ENCODE measurements at regions not wholly inside any gene's neighbourhood (a gene's known extent, or its start where the extent isn't known, plus 50 kb on each side); places are given as distances from the start of the nearest gene placed in this dataset.

GRCh38 chr15:46383978-46384377, 749.1 kb downstream of the SQOR start:
- Histone ChIP-seq H3K27ac (no peak overlapping the region), H3K4me3 (no peak overlapping the region)
- no peak for TF ChIP-seq CTCF (IDR thresholded peaks at IDR 0.05)
- DNase-seq (ENCODE audit: low spot score), result no peak

- no peak for TF ChIP-seq CTCF (IDR thresholded peaks at IDR 0.05)
- Histone ChIP-seq H3K27ac (no peak overlapping the region), H3K4me3 (no peak overlapping the region)
- no peak for DNase-seq (ENCODE audit: low spot score)
Measured at GRCh38 chr15:46386356-46386755, 751.5 kb downstream of the SQOR start.

GRCh38 chr15:46389739-46390138, 754.9 kb downstream of the SQOR start:
- no peak for TF ChIP-seq CTCF (IDR thresholded peaks at IDR 0.05)
- Histone ChIP-seq H3K27ac (no peak overlapping the region), H3K4me3 (no peak overlapping the region)
- no peak for DNase-seq (ENCODE audit: low spot score)

- Histone ChIP-seq H3K4me3 (no peak overlapping the region), H3K27ac (no peak overlapping the region)
- no peak for TF ChIP-seq CTCF (IDR thresholded peaks at IDR 0.05)
- no peak for DNase-seq (ENCODE audit: low spot score)
Measured at GRCh38 chr15:46394463-46394862, 759.6 kb downstream of the SQOR start.

GRCh38 chr15:46408312-46408711, 773.5 kb downstream of the SQOR start:
- no peak for TF ChIP-seq CTCF (IDR thresholded peaks at IDR 0.05)
- H3K4me3 ChIP-seq, result no peak overlapping the region
- DNase-seq (ENCODE audit: low spot score), result no peak
- H3K27ac ChIP-seq, result peak overlapping the region in 1 of 2 donors; percentile 26

GRCh38 chr15:46409841-46410301, 775.0 kb downstream of the SQOR start:
- TF ChIP-seq CTCF (IDR thresholded peaks at IDR 0.05), result no peak
- Histone ChIP-seq H3K27ac (peak overlapping the region; percentile 4 to 53), H3K4me3 (no peak overlapping the region)
- DNase-seq (ENCODE audit: low spot score), result no peak

GRCh38 chr15:46410705-46411104, 775.9 kb downstream of the SQOR start:
- TF ChIP-seq CTCF (IDR thresholded peaks at IDR 0.05), result no peak
- no peak for DNase-seq (ENCODE audit: low spot score)
- no peak overlapping the region for H3K4me3 ChIP-seq
- H3K27ac ChIP-seq, result no peak overlapping the region

Measured in coronary artery (tissue), 2 donors.